MM.1S (cell line): ENCODE measurements at regions not wholly inside any gene's neighbourhood (a gene's known extent, or its start where the extent isn't known, plus 50 kb on each side); places are given as distances from the start of the nearest gene placed in this dataset.

Source experiments
- CTCF ChIP-seq: fragments of 300-600 bp; sonication (generic); IDR thresholded peaks from 2 replicates; pipeline ENCODE4 v1.5.1; 2016; ENCODE audit warnings: antibody characterized with exemption, low read length, mixed read lengths
- EZH2 ChIP-seq: fragments of 300-600 bp; sonication (generic); optimal IDR thresholded peaks from 2 replicates; pipeline ENCODE3; 2017; ENCODE audit warnings: low read depth, mild to moderate bottlenecking, antibody characterized with exemption, low read length, mixed read lengths

GRCh38 chr22:46060292-46061123 is 83.5 kb upstream of the WNT7B start:
- TF ChIP-seq CTCF, result no peak
- TF ChIP-seq EZH2, result no peak
